ENCODE measurements at regions not wholly inside any gene's neighbourhood (a gene's known extent, or its start where the extent isn't known, plus 50 kb on each side); places are given as distances from the start of the nearest gene placed in this dataset.
A peak's percentile ranks its signal among the peaks of the same experiment; 100 is the strongest.

GRCh38 chr3:193010191-193010590, 92.5 kb upstream of the MB21D2 start (continued):
- no peak for TF ChIP-seq USF1 (CRISPR knock-in tag; IDR thresholded peaks at IDR 0.05)
- TF ChIP-seq STAT6 (CRISPR knock-in tag; conservative IDR thresholded peaks at IDR 0.05; ENCODE audit: low read depth) = no peak
- no peak for TF ChIP-seq RORB (CRISPR knock-in tag; IDR thresholded peaks at IDR 0.05)
- TF ChIP-seq NFE2L1 (CRISPR knock-in tag; IDR thresholded peaks at IDR 0.05) = no peak
- no peak for TF ChIP-seq SOX15 (CRISPR knock-in tag; IDR thresholded peaks at IDR 0.05)
- TF ChIP-seq ERG (CRISPR knock-in tag; IDR thresholded peaks at IDR 0.05) = no peak

- peaks cover 30% of the 10 kb centered on the region for H3K4me1 Mint-ChIP-seq
- H3K4me3 Mint-ChIP-seq = no peak overlapping the region
- ChIA-PET POLR2A (no interaction called here), CTCF (no interaction called here)
- ATAC-seq (no peak), DNase-seq (ENCODE audit: low spot score) (no peak)
- H3K27me3 Mint-ChIP-seq (ENCODE audit: low read depth) = no peaks in the 10 kb centered on the region
- peaks cover 16% of the 10 kb centered on the region for H3K9me3 Mint-ChIP-seq
- H3K36me3 Mint-ChIP-seq = peaks cover 16% of the 10 kb centered on the region
- H3K27ac Mint-ChIP-seq = no peak overlapping the region
- no peak for TF ChIP-seq IRF2 (CRISPR knock-in tag; IDR thresholded peaks at IDR 0.05; ENCODE audit: borderline replicate concordance, low read depth)
These were observed 94.3 kb upstream of the MB21D2 start for GRCh38 chr3:193011958-193012357.

GRCh38 chr3:193014902-193015301, 97.2 kb upstream of the MB21D2 start:
- peaks cover 16% of the 10 kb centered on the region for H3K9me3 Mint-ChIP-seq
- peaks cover 16% of the 10 kb centered on the region for H3K36me3 Mint-ChIP-seq
- CTCF ChIA-PET = no interaction called here
- no peak overlapping the region for H3K27ac Mint-ChIP-seq
- POLR2A ChIA-PET = no interaction called here
- no peak for TF ChIP-seq SP1 (CRISPR knock-in tag; conservative IDR thresholded peaks at IDR 0.05)
- no peak for TF ChIP-seq NR1H2 (CRISPR knock-in tag; IDR thresholded peaks at IDR 0.05)
- TF ChIP-seq ELF4 (CRISPR knock-in tag; IDR thresholded peaks at IDR 0.05; ENCODE audit: low read depth) = no peak
- TF ChIP-seq MLX (CRISPR knock-in tag; IDR thresholded peaks at IDR 0.05) = no peak
- TF ChIP-seq HMGXB4 (CRISPR knock-in tag; IDR thresholded peaks at IDR 0.05) = no peak
- peaks cover 27% of the 10 kb centered on the region for H3K4me1 Mint-ChIP-seq
- ATAC-seq = no peak
- H3K4me3 Mint-ChIP-seq = no peak overlapping the region
- no peaks in the 10 kb centered on the region for H3K27me3 Mint-ChIP-seq (ENCODE audit: low read depth)
- no peak for DNase-seq (ENCODE audit: low spot score)

GRCh38 chr3:193016437-193016901, 98.8 kb upstream of the MB21D2 start:
- ChIA-PET CTCF (interaction anchor here (1.3 to 1.5 kb wide), 3 partner anchors 191 to 204 kb away, joined by 3 to 6 read pairs (median 5); no protein-coding TSS in a partner anchor), POLR2A (interaction anchor here (0.6 kb wide), 2 partner anchors 17 to 260 kb away, joined by 3 read pairs; no protein-coding TSS in a partner anchor)
- peak; percentile 92 for ATAC-seq
- peak overlapping the region; percentile 21 for H3K4me3 Mint-ChIP-seq
- no peaks in the 10 kb centered on the region for H3K27me3 Mint-ChIP-seq (ENCODE audit: low read depth)
- peak overlapping the region; percentile 83 for H3K27ac Mint-ChIP-seq
- H3K4me1 Mint-ChIP-seq = peaks cover 27% of the 10 kb centered on the region
- H3K9me3 Mint-ChIP-seq = peaks cover 16% of the 10 kb centered on the region
- peak; percentile 18 for DNase-seq (ENCODE audit: low spot score)
- H3K36me3 Mint-ChIP-seq = peaks cover 16% of the 10 kb centered on the region
- TF ChIP-seq ATF1 (CRISPR knock-in tag; IDR thresholded peaks at IDR 0.05) (no peak), USF2 (CRISPR knock-in tag; IDR thresholded peaks at IDR 0.05) (peak; percentile 64), ZNF671 (CRISPR knock-in tag; IDR thresholded peaks at IDR 0.05) (no peak), TEAD4 (CRISPR knock-in tag; IDR thresholded peaks at IDR 0.05) (no peak), ZNF423 (CRISPR knock-in tag; IDR thresholded peaks at IDR 0.05) (0 out of 2 replicates have a peak, but pooled peaks have one; percentile 45), ETV6 (CRISPR knock-in tag; IDR thresholded peaks at IDR 0.05) (0 out of 2 replicates have a peak, but pooled peaks have one; percentile 16), TEAD1 (CRISPR knock-in tag; IDR thresholded peaks at IDR 0.05) (no peak), NFYB (CRISPR knock-in tag; conservative IDR thresholded peaks at IDR 0.05; ENCODE audit: low read depth) (no peak), FOXJ3 (CRISPR knock-in tag; IDR thresholded peaks at IDR 0.05; ENCODE audit: borderline replicate concordance) (no peak), CBFB (CRISPR knock-in tag; IDR thresholded peaks at IDR 0.05; ENCODE audit: low read depth) (0 out of 2 replicates have a peak, but pooled peaks have one; percentile 14), ZNF416 (CRISPR knock-in tag; IDR thresholded peaks at IDR 0.05) (no peak), TCF7 (CRISPR knock-in tag; IDR thresholded peaks at IDR 0.05; ENCODE audit: low read depth) (no peak), ZBTB21 (CRISPR knock-in tag; IDR thresholded peaks at IDR 0.05; ENCODE audit: borderline replicate concordance) (peak; percentile 3; the same call in 1 of the 2 replicates)
